Brain microvascular endothelial cell (primary cell): ENCODE measurements at regions not wholly inside any gene's neighbourhood (a gene's known extent, or its start where the extent isn't known, plus 50 kb on each side); places are given as distances from the start of the nearest gene placed in this dataset.

ENCODE experiments used
- DNase-seq: peaks from one replicate; pipeline ENCODE4 v3.0.0-alpha.2; 2020
- H3K27ac ChIP-seq: fragments of 250-450 bp; sonication (Bioruptor Pico); 2 replicates; pipeline ENCODE4 v1.5.1; 2020; ENCODE audit warnings: mild to moderate bottlenecking, moderate library complexity
- H3K27me3 ChIP-seq: fragments of 250-450 bp; sonication (Bioruptor Pico); replicated peaks from 2 replicates; pipeline ENCODE4 v1.5.1; 2020; ENCODE audit warnings: mild to moderate bottlenecking
- H3K36me3 ChIP-seq: fragments of 250-450 bp; sonication (Bioruptor Pico); replicated peaks from 2 replicates; pipeline ENCODE4 v1.5.1; 2020; ENCODE audit warnings: mild to moderate bottlenecking
- H3K4me3 ChIP-seq: 2 replicates; pipeline ENCODE4 v1.5.1; 2011; ENCODE audit warnings: low read depth, mild to moderate bottlenecking, control low read depth, low read length, moderate library complexity
- in situ Hi-C: cut with HindIII; loops from 2 replicates; pipeline ENCODE4 v1.10.0; 2017; ENCODE audit warnings: low sequenced_read_pairs, low pct_ligation_motif_present
- TF ChIP-seq, protein P1 (sequence below): IDR thresholded peaks from 2 replicates; pipeline ENCODE4 v1.5.1; 2011; ENCODE audit warnings: low read depth, mild to moderate bottlenecking, moderate library complexity, low read length, control low read depth, inconsistent platforms; ENCODE audit errors: missing control alignments

DNA sequence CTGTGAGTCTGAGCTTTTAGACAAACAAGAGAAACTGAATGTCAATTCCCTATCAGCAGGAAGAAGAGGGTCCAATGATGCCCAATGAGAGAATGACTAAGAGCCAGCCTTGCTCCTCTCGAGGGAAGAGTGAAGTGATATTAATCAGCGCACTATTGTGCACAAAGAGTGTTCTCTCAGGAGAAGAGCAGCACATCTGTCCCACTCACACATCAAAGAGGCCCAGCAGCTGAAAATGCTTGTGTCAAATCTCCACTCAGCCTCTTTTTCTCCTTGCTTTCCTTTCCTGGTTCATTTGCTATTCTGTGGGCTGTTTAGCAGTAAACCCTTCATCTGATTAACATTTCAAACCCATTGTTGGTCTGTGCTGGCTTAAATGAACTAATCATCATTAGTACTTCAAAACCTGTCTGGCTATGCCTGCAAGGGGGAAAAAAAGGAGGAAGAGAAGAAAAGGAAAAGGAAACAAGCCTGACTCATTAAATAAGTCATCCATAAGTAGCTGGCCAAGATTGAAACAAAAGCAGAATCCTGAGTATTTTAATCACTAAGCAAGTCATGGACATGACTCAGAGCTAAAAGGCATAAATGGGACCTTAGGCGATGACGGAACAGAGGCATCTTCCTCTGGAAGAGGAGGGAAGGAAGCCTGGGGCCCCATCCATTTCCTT lies 912.7 kb downstream of the TUSC7 start:
- Histone ChIP-seq H3K27ac (no peak overlapping the region), H3K27me3 (no peaks in the 10 kb centered on the region), H3K36me3 (no peaks in the 10 kb centered on the region), H3K4me3 (no peak overlapping the region)
- peak; percentile 48 for DNase-seq
- TF ChIP-seq, protein P1, sequence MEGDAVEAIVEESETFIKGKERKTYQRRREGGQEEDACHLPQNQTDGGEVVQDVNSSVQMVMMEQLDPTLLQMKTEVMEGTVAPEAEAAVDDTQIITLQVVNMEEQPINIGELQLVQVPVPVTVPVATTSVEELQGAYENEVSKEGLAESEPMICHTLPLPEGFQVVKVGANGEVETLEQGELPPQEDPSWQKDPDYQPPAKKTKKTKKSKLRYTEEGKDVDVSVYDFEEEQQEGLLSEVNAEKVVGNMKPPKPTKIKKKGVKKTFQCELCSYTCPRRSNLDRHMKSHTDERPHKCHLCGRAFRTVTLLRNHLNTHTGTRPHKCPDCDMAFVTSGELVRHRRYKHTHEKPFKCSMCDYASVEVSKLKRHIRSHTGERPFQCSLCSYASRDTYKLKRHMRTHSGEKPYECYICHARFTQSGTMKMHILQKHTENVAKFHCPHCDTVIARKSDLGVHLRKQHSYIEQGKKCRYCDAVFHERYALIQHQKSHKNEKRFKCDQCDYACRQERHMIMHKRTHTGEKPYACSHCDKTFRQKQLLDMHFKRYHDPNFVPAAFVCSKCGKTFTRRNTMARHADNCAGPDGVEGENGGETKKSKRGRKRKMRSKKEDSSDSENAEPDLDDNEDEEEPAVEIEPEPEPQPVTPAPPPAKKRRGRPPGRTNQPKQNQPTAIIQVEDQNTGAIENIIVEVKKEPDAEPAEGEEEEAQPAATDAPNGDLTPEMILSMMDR = no peak
- in situ Hi-C loops = no loop called here

DNA sequence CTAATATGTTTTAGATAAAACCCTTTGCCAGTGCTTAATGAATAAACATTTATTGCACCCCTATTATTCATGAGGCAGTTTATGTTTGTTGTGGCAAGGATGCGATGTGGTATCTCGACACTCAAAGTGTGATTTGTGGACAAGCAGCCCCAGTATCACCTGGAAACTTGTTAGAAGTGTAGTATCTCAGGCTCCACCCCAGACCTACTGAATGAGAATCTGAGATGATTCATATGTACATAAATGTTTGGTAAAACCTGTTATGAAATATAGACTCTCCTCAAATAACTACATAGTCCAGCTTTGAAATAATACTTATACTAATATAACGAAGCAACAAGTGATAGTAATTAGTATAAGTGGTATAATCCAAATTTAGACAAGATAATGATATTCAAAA lies 914.8 kb downstream of the TUSC7 start:
- H3K27ac ChIP-seq = no peak overlapping the region
- DNase-seq = no peak
- in situ Hi-C loops = no loop called here
- H3K27me3 ChIP-seq = no peaks in the 10 kb centered on the region
- TF ChIP-seq, protein P1 = no peak
- no peaks in the 10 kb centered on the region for H3K36me3 ChIP-seq
- no peak overlapping the region for H3K4me3 ChIP-seq

DNA sequence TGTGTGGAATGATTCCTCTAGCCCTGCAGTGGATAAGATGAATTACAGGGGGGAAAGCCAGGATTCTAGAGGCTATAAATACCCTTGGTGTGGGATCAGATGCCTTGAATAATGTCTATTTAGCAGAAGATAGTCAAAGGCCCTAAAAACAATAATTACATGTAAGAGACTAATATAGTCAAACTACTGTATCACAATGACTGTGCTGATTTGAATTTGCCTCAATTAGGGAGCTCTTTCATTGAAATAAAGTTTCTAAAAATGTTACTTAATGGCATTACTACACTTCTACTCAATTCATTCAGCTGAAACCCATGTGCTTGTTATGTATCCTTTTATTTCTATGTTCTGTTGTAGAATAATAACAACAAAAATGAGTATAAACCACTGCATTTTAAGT lies 915.6 kb downstream of the TUSC7 start:
- H3K27me3 ChIP-seq = no peaks in the 10 kb centered on the region
- no peaks in the 10 kb centered on the region for H3K36me3 ChIP-seq
- no peak for DNase-seq
- in situ Hi-C loops = no loop called here
- no peak overlapping the region for H3K4me3 ChIP-seq
- TF ChIP-seq, protein P1 = no peak
- H3K27ac ChIP-seq = no peak overlapping the region

DNA sequence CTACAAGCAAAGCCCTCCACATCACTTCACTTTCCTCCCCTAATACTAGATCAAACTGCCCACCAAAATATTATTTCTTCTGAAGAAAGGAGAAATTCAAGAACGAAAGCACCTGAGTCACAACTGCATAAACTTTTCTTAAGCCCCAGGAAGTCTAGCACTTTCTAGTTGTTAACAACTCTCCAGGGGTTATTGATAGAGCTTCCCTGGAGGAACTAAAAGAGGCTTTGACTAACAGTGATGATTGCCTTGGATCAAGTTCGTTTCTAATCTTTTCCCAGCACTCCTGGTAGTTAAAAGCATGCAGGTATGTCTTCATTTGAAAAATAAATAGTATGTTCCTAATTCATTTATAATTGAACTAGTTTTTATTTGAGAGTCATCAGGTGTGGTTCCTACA lies 917.0 kb downstream of the TUSC7 start:
- no peak overlapping the region for H3K27ac ChIP-seq
- H3K36me3 ChIP-seq = no peaks in the 10 kb centered on the region
- in situ Hi-C loops = no loop called here
- no peaks in the 10 kb centered on the region for H3K27me3 ChIP-seq
- H3K4me3 ChIP-seq = no peak overlapping the region
- TF ChIP-seq, protein P1 = no peak
- no peak for DNase-seq

DNA sequence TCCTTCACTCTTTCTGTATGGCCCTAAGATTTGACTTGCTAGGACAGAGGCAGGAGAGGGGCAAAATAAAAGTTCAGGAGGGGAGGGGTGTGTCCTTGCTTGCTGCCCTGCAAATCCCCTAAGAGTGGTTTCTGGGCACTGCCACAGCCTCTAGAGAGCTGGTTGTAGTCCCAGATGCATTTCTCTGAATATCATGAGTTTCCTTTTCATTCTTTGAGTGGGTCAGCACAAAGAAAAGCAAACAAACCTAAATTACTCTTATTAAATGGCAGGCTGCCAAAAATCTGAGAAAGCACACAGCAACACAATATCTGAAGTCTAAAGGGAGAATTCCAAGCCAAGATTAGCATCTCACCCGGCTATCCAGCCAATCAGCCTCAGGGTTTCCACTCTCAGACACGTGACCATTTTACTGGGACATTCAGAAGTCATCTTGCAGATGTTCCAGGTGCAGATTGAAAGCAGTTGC lies 919.3 kb downstream of the TUSC7 start:
- no peak overlapping the region for H3K4me3 ChIP-seq
- in situ Hi-C loops = no loop called here
- peak; percentile 70 for DNase-seq

More for the DNA sequence above, 919.3 kb downstream of the TUSC7 start:
- Histone ChIP-seq H3K36me3 (no peaks in the 10 kb centered on the region), H3K27ac (no peak overlapping the region), H3K27me3 (no peaks in the 10 kb centered on the region)
- TF ChIP-seq, protein P1 = no peak
